Heart right ventricle (tissue), 16 donors: ENCODE measurements at regions not wholly inside any gene's neighbourhood (a gene's known extent, or its start where the extent isn't known, plus 50 kb on each side); places are given as distances from the start of the nearest gene placed in this dataset.

Source experiments
- ATAC-seq, 8 donors: fragments of 200-7000 bp; cut with Tn5 transposase; one replicate each; pipeline ENCODE4 v1.9.1; 2020; ENCODE audit warnings: mild to moderate bottlenecking in 8 of 8, moderate library complexity in 8 of 8, moderate number of reproducible peaks in 1 of 8
- DNase-seq, 2 donors: peaks; one replicate each; pipeline ENCODE4 v3.0.0-alpha.2; 2020
- H3K27ac ChIP-seq, 10 donors: fragments of 200-600 bp; sonication (generic) in 2 of 10; one replicate each; pipeline versions ENCODE4 v1.5.0 to v1.8.0; 2020 to 2022; ENCODE audit warnings: mild to moderate bottlenecking in 3 of 10
- H3K27me3 ChIP-seq, 7 donors: fragments of 200-600 bp; one replicate each; pipeline ENCODE4 v1.8.0; 2021 to 2022; ENCODE audit warnings: mild to moderate bottlenecking in 2 of 7
- H3K36me3 ChIP-seq, 9 donors: fragments of 200-600 bp; sonication (generic) in 1 of 9; one replicate each; pipeline versions ENCODE4 v1.5.0 to v1.8.0; 2020 to 2022; ENCODE audit warnings: mild to moderate bottlenecking in 2 of 9
- H3K4me1 ChIP-seq, 9 donors: fragments of 200-600 bp; sonication (generic) in 1 of 9; one replicate each; pipeline versions ENCODE4 v1.5.0 to v1.8.0; 2020 to 2022; ENCODE audit warnings: mild to moderate bottlenecking in 4 of 9
- H3K4me3 ChIP-seq, 10 donors: fragments of 200-600 bp; sonication (generic) in 2 of 10; one replicate each; pipeline versions ENCODE4 v1.5.0 to v1.8.0; 2020 to 2022; ENCODE audit warnings: mild to moderate bottlenecking in 7 of 10, moderate library complexity in 2 of 10
- H3K9me3 ChIP-seq, 11 donors: fragments of 200-600 bp in 10 of 11; sonication (generic) in 2 of 11; one replicate each; pipeline versions ENCODE4 v1.5.0 to v1.8.0; 2013 to 2022; ENCODE audit warnings: mild to moderate bottlenecking in 2 of 11, control low read depth in 1 of 11, moderate library complexity in 1 of 11
- WGBS, 2 donors: extraction: QIAGEN DNeasy Blood & Tissue Kit; methylation state at CpG; one replicate each; pipeline ENCODE4 v1.1.7; 2013; ENCODE audit warnings: inconsistent platforms in 1 of 2; 5-methylcytosine and 5-hydroxymethylcytosine counted together
- intact Hi-C, 10 donors: fragments of 100-400 bp; cut with DNase I; formaldehyde crosslinking; loops; one replicate each; pipeline versions ENCODE4 v1.11.1 to v1.14.2; 2022
- TF ChIP-seq, protein P1 (sequence below), 9 donors: fragments of 200-600 bp; sonication (generic) in 2 of 9; IDR thresholded peaks; one replicate each; pipeline versions ENCODE4 v1.5.0 to v1.8.0; 2021 to 2022; ENCODE audit warnings: antibody characterized with exemption in 9 of 9, mild to moderate bottlenecking in 5 of 9, moderate library complexity in 1 of 9
- donor health status: Arrhythmogenic right ventricular cardiomyopathy.
- donor health status: ischemic (EF 13 %, LVEDD 7.1; RV severe dilation, severe dysfunction).
- donor health status: healthy with polysubstance abuse.
- donor health status: DM: no; HTN: yes; CAD: no.
- donor health status: DM: no; HTN: no; CAD: no.
- donor health status: ischemic (EF 25% LVEDD 6.9; RV normal size, moderate dysfunction).
- donor health status: ischemic (EF 25% LVEDD 5.7; RV mildly dilated, moderate dysfunction).
- donor health status: healthy.
- donor health status: DM: yes; HTN: yes; CAD: no.
- donor health status: Ischemic cardiomyopathy.
- donor health status: ischemic (EF 35%, LVEDD 5.7; RV mildly dilated, moderate dysfunction).
- donor health status: nonischemic (EF 11% LVEDD 7.7; RV severe dilation, severe dysfunction).
- donor health status: DM: yes; HTN: yes; CAD: no.
- donor health status: PGD.
- donor health status: ischemic (EF 29% LVEDD 5.4; RV normal size, mild dysfunction).
- donor health status: nonischemic (EF 23%, LVEDD 6.1; RV moderate dilation, normal function).

DNA sequence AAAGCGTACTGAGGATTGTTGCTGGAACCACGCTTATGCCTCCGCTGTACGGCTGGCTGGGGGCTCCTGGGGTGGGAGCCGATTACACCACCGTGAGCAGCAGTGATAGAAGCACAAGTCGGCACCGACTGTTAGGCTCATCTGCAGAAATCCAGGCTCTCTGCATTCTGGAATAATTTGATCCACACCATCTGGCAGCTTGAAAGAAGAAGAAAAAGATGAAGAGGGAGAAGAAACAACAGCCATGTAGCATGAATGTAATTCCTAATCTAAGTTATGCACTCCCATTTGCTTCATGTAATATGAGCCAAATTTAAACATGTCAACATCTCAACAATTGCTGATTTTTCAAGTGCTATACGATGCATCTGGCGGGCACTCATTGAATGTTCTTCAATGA is 84.6 kb upstream of the DHX15 start:
- ATAC-seq (no peak), DNase-seq (no peak)
- Histone ChIP-seq H3K36me3 (no peaks in the 10 kb centered on the region), H3K27ac (no peak overlapping the region), H3K4me3 (no peak overlapping the region), H3K9me3 (no peaks in the 10 kb centered on the region), H3K4me1 (peaks cover 0 to 8% (median 0%) of the 10 kb centered on the region in 9 donors), H3K27me3 (peaks cover 0 to 7% (median 0%) of the 10 kb centered on the region in 7 donors)
- 46 to 61% methylated on average over 10 of the region's 10 CpGs for WGBS, 2 donors
- intact Hi-C loops = no loop called here
- TF ChIP-seq, protein P1, sequence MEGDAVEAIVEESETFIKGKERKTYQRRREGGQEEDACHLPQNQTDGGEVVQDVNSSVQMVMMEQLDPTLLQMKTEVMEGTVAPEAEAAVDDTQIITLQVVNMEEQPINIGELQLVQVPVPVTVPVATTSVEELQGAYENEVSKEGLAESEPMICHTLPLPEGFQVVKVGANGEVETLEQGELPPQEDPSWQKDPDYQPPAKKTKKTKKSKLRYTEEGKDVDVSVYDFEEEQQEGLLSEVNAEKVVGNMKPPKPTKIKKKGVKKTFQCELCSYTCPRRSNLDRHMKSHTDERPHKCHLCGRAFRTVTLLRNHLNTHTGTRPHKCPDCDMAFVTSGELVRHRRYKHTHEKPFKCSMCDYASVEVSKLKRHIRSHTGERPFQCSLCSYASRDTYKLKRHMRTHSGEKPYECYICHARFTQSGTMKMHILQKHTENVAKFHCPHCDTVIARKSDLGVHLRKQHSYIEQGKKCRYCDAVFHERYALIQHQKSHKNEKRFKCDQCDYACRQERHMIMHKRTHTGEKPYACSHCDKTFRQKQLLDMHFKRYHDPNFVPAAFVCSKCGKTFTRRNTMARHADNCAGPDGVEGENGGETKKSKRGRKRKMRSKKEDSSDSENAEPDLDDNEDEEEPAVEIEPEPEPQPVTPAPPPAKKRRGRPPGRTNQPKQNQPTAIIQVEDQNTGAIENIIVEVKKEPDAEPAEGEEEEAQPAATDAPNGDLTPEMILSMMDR (IDR thresholded peaks at IDR 0.05) = no peak

DNA sequence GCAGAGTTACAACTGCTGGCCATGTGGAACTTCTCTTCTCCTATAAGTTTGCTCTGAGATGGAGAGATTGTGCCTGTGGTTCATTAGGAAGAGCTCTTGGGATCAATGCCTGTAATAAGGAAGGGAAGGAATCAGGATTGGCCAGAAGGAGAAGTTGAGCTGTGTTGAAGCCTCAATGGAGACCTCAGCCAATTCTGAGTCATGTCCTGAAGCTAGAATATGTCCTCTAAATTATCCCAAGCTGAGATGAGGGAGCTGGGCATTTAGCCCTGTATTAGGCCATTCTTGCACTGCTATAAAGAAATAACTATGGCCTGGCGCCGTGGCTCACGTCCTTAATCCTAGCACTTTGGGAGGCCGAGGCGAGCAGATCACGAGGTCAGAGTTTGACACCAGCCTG is 85.4 kb upstream of the DHX15 start:
- TF ChIP-seq, protein P1 (IDR thresholded peaks at IDR 0.05) = no peak
- H3K27ac ChIP-seq = no peak overlapping the region
- peaks cover 0 to 8% (median 0%) of the 10 kb centered on the region in 9 donors for H3K4me1 ChIP-seq
- no peak overlapping the region for H3K4me3 ChIP-seq
- intact Hi-C loops = no loop called here
- no peaks in the 10 kb centered on the region for H3K9me3 ChIP-seq
- no peak for DNase-seq
- no peaks in the 10 kb centered on the region for H3K36me3 ChIP-seq
- no peak for ATAC-seq
- H3K27me3 ChIP-seq = peaks cover 0 to 7% (median 0%) of the 10 kb centered on the region in 7 donors
- 95% methylated on average over 6 of the region's 6 CpGs for WGBS, 2 donors

DNA sequence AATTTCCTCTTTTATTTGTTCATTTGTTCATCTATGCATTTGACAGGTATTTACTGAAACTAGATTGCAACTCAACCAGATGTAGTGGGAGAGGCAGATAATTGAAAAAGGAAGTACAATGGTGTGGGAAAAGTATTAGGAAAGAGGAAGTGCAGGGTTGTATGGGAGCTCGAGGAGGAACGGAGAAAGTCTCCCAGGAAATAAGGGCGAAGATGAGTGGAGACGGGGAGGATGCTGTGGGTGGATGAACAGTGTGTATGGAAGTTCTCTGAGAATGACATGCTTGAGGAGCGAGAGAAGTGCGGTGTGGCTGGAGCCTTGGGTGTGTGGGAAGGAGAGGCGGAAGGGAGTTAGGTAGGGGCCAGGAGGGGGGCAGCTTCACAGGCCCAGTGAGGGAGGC is 87.5 kb upstream of the DHX15 start:
- TF ChIP-seq, protein P1 (IDR thresholded peaks at IDR 0.05) = no peak
- no peak overlapping the region for H3K27ac ChIP-seq
- no peak overlapping the region for H3K4me3 ChIP-seq
- DNase-seq (no peak), ATAC-seq (no peak)
- WGBS, 2 donors = 65 to 80% methylated on average over 7 of the region's 7 CpGs
- H3K36me3 ChIP-seq = no peaks in the 10 kb centered on the region
- peaks cover 0 to 3% (median 0%) of the 10 kb centered on the region in 11 donors for H3K9me3 ChIP-seq
- H3K4me1 ChIP-seq = peaks cover 0 to 8% (median 0%) of the 10 kb centered on the region in 9 donors
- intact Hi-C loops = no loop called here
- H3K27me3 ChIP-seq = no peaks in the 10 kb centered on the region

DNA sequence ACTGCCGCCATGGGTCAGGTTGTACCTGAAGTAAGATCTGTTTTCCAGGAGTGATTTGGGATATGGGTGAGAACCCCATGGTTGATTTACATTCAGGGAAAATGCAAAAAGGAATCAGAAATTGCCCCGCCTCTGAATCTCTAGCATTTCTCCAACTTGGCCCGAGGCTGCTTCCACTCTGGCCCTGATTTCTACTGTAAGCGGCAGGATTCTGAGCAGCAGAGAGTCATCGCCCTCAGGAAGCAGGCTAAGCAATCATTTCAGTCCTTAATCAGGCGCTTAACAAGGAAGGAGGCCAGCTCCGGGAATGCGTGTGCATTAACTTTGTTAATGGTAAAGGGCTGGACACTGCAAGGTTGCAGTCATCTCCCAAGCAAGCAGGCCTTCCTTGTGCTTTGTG is 88.5 kb upstream of the DHX15 start:
- Histone ChIP-seq H3K4me3 (no peak overlapping the region), H3K27me3 (no peaks in the 10 kb centered on the region), H3K9me3 (peaks cover 0 to 3% (median 0%) of the 10 kb centered on the region in 11 donors), H3K36me3 (no peaks in the 10 kb centered on the region), H3K27ac (no peak overlapping the region), H3K4me1 (peaks cover 0 to 8% (median 0%) of the 10 kb centered on the region in 9 donors)
- TF ChIP-seq, protein P1 (IDR thresholded peaks at IDR 0.05) = no peak
- ATAC-seq (no peak), DNase-seq (no peak)
- 76 to 81% methylated on average over 8 of the region's 8 CpGs for WGBS, 2 donors
- intact Hi-C loops = no loop called here
